ENCODE measurements at regions not wholly inside any gene's neighbourhood (a gene's known extent, or its start where the extent isn't known, plus 50 kb on each side); places are given as distances from the start of the nearest gene placed in this dataset.

- no peaks in the 10 kb centered on the region for H3K9me3 ChIP-seq
- no peak overlapping the region for H3K4me2 ChIP-seq
- no peaks in the 10 kb centered on the region for H3K4me1 ChIP-seq
- no peaks in the 10 kb centered on the region for H3K36me3 ChIP-seq
- H3K9ac ChIP-seq: no peak overlapping the region
- TF ChIP-seq Cebpa-rat (IDR thresholded peaks at IDR 0.05): no peak
- no peak overlapping the region for H3K27ac ChIP-seq
- no peaks in the 10 kb centered on the region for H3K27me3 ChIP-seq
- no peak overlapping the region for H3K4me3 ChIP-seq
- H4K20me1 ChIP-seq: no peaks in the 10 kb centered on the region
Measured at GRCh38 chr9:1400983-1401382, 350.8 kb downstream of the DMRT2 start.

DNA sequence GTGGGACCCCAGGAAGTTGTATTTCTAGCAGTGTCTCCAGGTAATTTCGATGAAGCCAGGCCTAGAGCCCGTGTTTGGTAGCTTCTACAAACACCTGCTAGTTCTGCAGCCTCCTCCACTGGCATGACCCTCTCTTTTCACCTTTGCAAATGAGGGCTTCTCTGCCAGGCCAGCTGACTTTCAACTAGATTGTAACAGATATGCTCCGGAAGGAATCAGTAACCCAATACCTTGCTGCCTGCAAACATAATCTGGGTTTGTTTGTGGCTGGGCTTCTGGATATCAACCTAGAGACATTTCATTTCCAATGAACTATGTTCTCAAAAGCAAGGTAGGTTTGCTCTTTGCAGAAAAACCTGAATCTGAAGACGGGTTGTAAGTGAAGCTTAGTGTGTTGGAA, 354.8 kb downstream of the DMRT2 start:
- Histone ChIP-seq H3K9me3 (no peaks in the 10 kb centered on the region), H3K27ac (no peak overlapping the region), H3K4me1 (no peaks in the 10 kb centered on the region), H3K4me2 (no peak overlapping the region), H3K27me3 (no peaks in the 10 kb centered on the region), H3K9ac (no peak overlapping the region), H3K4me3 (no peak overlapping the region), H3K36me3 (no peaks in the 10 kb centered on the region), H4K20me1 (no peaks in the 10 kb centered on the region)
- no peak for TF ChIP-seq Cebpa-rat (IDR thresholded peaks at IDR 0.05)

- no peak overlapping the region for H3K4me3 ChIP-seq
- no peaks in the 10 kb centered on the region for H3K36me3 ChIP-seq
- H3K4me1 ChIP-seq: no peaks in the 10 kb centered on the region
- H3K27me3 ChIP-seq: no peaks in the 10 kb centered on the region
- no peak overlapping the region for H3K9ac ChIP-seq
- H4K20me1 ChIP-seq: no peaks in the 10 kb centered on the region
- H3K27ac ChIP-seq: no peak overlapping the region
- H3K4me2 ChIP-seq: no peak overlapping the region
- H3K9me3 ChIP-seq: no peaks in the 10 kb centered on the region
- TF ChIP-seq Cebpa-rat (IDR thresholded peaks at IDR 0.05): no peak
Measured at GRCh38 chr9:1411826-1412225, 361.7 kb downstream of the DMRT2 start.

GRCh38 chr9:1414711-1415131, 364.6 kb downstream of the DMRT2 start:
- Histone ChIP-seq H4K20me1 (no peaks in the 10 kb centered on the region), H3K4me3 (no peak overlapping the region), H3K9ac (no peak overlapping the region), H3K4me2 (no peak overlapping the region), H3K36me3 (no peaks in the 10 kb centered on the region), H3K4me1 (no peaks in the 10 kb centered on the region), H3K27ac (no peak overlapping the region), H3K9me3 (no peaks in the 10 kb centered on the region), H3K27me3 (no peaks in the 10 kb centered on the region)
- no peak for TF ChIP-seq Cebpa-rat (IDR thresholded peaks at IDR 0.05)

- TF ChIP-seq Cebpa-rat (IDR thresholded peaks at IDR 0.05): no peak
- H3K4me2 ChIP-seq: no peak overlapping the region
- H4K20me1 ChIP-seq: no peaks in the 10 kb centered on the region
- H3K36me3 ChIP-seq: no peaks in the 10 kb centered on the region
- H3K27me3 ChIP-seq: no peaks in the 10 kb centered on the region
- no peak overlapping the region for H3K4me3 ChIP-seq
- H3K27ac ChIP-seq: no peak overlapping the region
- H3K4me1 ChIP-seq: no peaks in the 10 kb centered on the region
- H3K9ac ChIP-seq: no peak overlapping the region
- H3K9me3 ChIP-seq: no peaks in the 10 kb centered on the region
Measured at GRCh38 chr9:1415146-1415545, 365.0 kb downstream of the DMRT2 start.

DNA sequence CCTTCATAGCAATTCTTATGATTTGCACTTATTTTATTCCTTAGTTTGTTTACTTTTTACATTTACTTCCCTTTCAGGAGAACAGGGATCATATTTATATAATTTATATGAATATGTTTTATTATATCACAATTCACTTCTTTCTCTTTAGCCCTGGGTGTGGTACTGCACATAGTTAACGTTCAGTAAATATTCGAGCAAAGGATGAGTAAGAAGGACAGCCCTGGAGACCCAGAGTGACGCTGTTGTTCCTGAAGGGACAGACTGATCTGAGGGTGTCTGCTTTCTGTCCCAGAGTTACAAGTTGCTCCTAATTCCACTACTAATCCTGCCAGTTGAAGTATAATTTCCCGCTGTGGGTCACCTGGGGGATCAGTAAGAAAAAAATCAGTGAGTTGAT, 366.1 kb downstream of the DMRT2 start:
- Histone ChIP-seq H4K20me1 (no peaks in the 10 kb centered on the region), H3K36me3 (no peaks in the 10 kb centered on the region), H3K4me2 (no peak overlapping the region), H3K27me3 (no peaks in the 10 kb centered on the region), H3K4me1 (no peaks in the 10 kb centered on the region), H3K27ac (no peak overlapping the region), H3K4me3 (no peak overlapping the region), H3K9ac (no peak overlapping the region), H3K9me3 (no peaks in the 10 kb centered on the region)
- TF ChIP-seq Cebpa-rat (IDR thresholded peaks at IDR 0.05): no peak

DNA sequence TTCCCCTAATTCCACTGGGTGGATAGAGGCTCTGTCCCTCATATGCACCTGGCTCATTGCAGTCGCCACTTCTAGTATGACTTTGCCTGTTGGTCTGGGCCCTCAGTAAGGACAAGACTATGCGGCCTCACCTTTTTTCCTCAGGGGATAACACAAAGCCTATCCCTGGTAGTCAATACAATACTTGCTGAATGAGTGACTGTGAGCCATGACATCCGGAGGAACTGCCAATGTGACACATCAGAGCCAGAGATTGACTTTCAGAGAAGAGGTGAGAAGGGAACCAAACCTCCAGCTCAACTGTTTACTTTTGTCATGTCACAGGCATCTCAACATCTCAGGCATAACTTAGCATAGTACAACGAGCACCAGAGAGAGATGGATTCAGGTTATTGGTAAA, 371.3 kb downstream of the DMRT2 start:
- peaks cover 7% of the 10 kb centered on the region; the same call in 1 of the 2 replicates for H3K9me3 ChIP-seq
- H3K27ac ChIP-seq: no peak overlapping the region
- H3K4me2 ChIP-seq: no peak overlapping the region
- H3K36me3 ChIP-seq: no peaks in the 10 kb centered on the region
- no peaks in the 10 kb centered on the region for H3K4me1 ChIP-seq
- no peaks in the 10 kb centered on the region for H3K27me3 ChIP-seq
- no peaks in the 10 kb centered on the region for H4K20me1 ChIP-seq
- H3K4me3 ChIP-seq: no peak overlapping the region
- H3K9ac ChIP-seq: no peak overlapping the region
- TF ChIP-seq Cebpa-rat (IDR thresholded peaks at IDR 0.05): no peak

GRCh38 chr9:1427875-1428274, 377.7 kb downstream of the DMRT2 start:
- peaks cover 7% of the 10 kb centered on the region; the same call in 1 of the 2 replicates for H3K9me3 ChIP-seq
- H3K4me3 ChIP-seq: no peak overlapping the region
- H3K27me3 ChIP-seq: no peaks in the 10 kb centered on the region
- H3K27ac ChIP-seq: no peak overlapping the region
- H3K36me3 ChIP-seq: no peaks in the 10 kb centered on the region
- TF ChIP-seq Cebpa-rat (IDR thresholded peaks at IDR 0.05): no peak
- H3K4me2 ChIP-seq: no peak overlapping the region
- no peaks in the 10 kb centered on the region for H4K20me1 ChIP-seq
- no peaks in the 10 kb centered on the region for H3K4me1 ChIP-seq
- no peak overlapping the region for H3K9ac ChIP-seq

- Histone ChIP-seq H3K4me3 (no peak overlapping the region), H3K4me2 (no peak overlapping the region), H3K9me3 (peaks cover 7% of the 10 kb centered on the region; the same call in 1 of the 2 replicates), H4K20me1 (no peaks in the 10 kb centered on the region), H3K27ac (no peak overlapping the region), H3K27me3 (no peaks in the 10 kb centered on the region), H3K9ac (no peak overlapping the region), H3K36me3 (no peaks in the 10 kb centered on the region), H3K4me1 (no peaks in the 10 kb centered on the region)
- no peak for TF ChIP-seq Cebpa-rat (IDR thresholded peaks at IDR 0.05)
Measured at GRCh38 chr9:1429297-1429696, 379.1 kb downstream of the DMRT2 start.

DNA sequence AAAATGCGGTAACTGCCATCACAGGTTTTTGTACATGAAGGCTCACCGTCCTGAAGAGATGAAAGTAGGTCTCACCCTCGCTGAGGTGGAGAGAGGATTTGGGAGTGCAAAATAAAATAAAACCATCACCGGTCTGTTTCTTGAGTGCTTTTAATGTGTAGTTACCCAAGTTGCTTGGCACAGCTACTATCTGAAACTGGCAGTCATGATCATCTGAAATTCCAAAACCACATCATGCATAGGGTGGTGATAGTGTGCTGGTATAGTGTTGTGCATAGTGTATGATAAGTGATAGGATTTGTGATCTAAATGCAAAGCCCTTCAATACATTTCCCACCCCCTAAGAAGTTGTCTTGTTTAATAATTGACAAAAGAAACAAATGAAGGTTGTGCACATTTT, 381.3 kb downstream of the DMRT2 start:
- no peaks in the 10 kb centered on the region for H3K27me3 ChIP-seq
- no peak for TF ChIP-seq Cebpa-rat (IDR thresholded peaks at IDR 0.05)
- H3K36me3 ChIP-seq: no peaks in the 10 kb centered on the region
- no peak overlapping the region for H3K9ac ChIP-seq
- H3K27ac ChIP-seq: no peak overlapping the region
- H3K4me3 ChIP-seq: no peak overlapping the region
- H4K20me1 ChIP-seq: no peaks in the 10 kb centered on the region
- no peaks in the 10 kb centered on the region for H3K4me1 ChIP-seq
- H3K9me3 ChIP-seq: no peaks in the 10 kb centered on the region
- no peak overlapping the region for H3K4me2 ChIP-seq

- no peak for TF ChIP-seq Cebpa-rat (IDR thresholded peaks at IDR 0.05)
- H3K27ac ChIP-seq: no peak overlapping the region
Measured at GRCh38 chr9:1434052-1434767, 384.1 kb downstream of the DMRT2 start.

More at GRCh38 chr9:1434052-1434767, 384.1 kb downstream of the DMRT2 start:
- no peaks in the 10 kb centered on the region for H3K27me3 ChIP-seq
- no peaks in the 10 kb centered on the region for H3K36me3 ChIP-seq
- no peaks in the 10 kb centered on the region for H3K9me3 ChIP-seq
- no peaks in the 10 kb centered on the region for H3K4me1 ChIP-seq
- H4K20me1 ChIP-seq: no peaks in the 10 kb centered on the region
- H3K4me2 ChIP-seq: no peak overlapping the region
- no peak overlapping the region for H3K4me3 ChIP-seq
- no peak overlapping the region for H3K9ac ChIP-seq
